Endothelial cell of umbilical vein (primary cell): ENCODE measurements at regions not wholly inside any gene's neighbourhood (a gene's known extent, or its start where the extent isn't known, plus 50 kb on each side); places are given as distances from the start of the nearest gene placed in this dataset.

Experiments
- BruUV-seq: library from RNA; stranded (reverse); fragments of 400-500 nt; replicated peaks from 2 replicates; lab custom pipeline; 2021; lab: Mats Ljungman, UMichigan
- CTCF ChIA-PET: fragments of 300-600, 350-600 bp; sonication (Branson Sonifier 250); formaldehyde crosslinking; loops from one replicate; lab custom pipeline; 2021; ENCODE audit warnings: antibody characterized with exemption, inconsistent platforms; lab: Charles Lee
- POLR2A ChIA-PET: fragments of 300-600, 350-600 bp; sonication (Branson Sonifier 250); formaldehyde crosslinking; loops from one replicate; lab custom pipeline; 2021; ENCODE audit warnings: antibody characterized with exemption, inconsistent platforms; lab: Charles Lee
- DNase-seq: peaks from one replicate; pipeline ENCODE4 v3.0.0-alpha.2; 2011; ENCODE audit warnings: low read depth, low spot score
- FAIRE-seq: peaks from 2 replicates; lab custom pipeline; 2011; peaks lifted over from hg19 to GRCh38; lab: Jason Lieb, UNC
- H2AFZ ChIP-seq: 2 replicates; pipeline ENCODE4 v1.6.0; 2012; ENCODE audit warnings: low read depth, low read length, control low read depth, inconsistent platforms
- H3K27ac ChIP-seq: 2 replicates; pipeline ENCODE4 v1.5.1; 2011; ENCODE audit warnings: low read depth, mild to moderate bottlenecking, control low read depth, low read length, moderate library complexity; ENCODE audit not compliant: insufficient read depth
- H3K27me3 ChIP-seq, 2 experiments: 2 replicates each; pipeline versions ENCODE4 v1.6.0 to v1.6.1; 2011; ENCODE audit warnings: low read length in 2 of 2, mixed read lengths in 1 of 2; ENCODE audit not compliant: control insufficient read depth in 2 of 2, insufficient read depth in 2 of 2
- H3K36me3 ChIP-seq, 2 experiments: 2 replicates in 1 of 2; 3 replicates in 1 of 2; pipeline ENCODE4 v1.5.1; 2011; ENCODE audit warnings: low read length in 2 of 2, mild to moderate bottlenecking in 1 of 2, moderate library complexity in 1 of 2; ENCODE audit not compliant: control insufficient read depth in 2 of 2, insufficient read depth in 2 of 2; ENCODE audit errors: extremely low read depth in 1 of 2
- H3K4me1 ChIP-seq: 3 replicates; pipeline ENCODE4 v1.5.1; 2011; ENCODE audit warnings: mild to moderate bottlenecking, low read length; ENCODE audit not compliant: control insufficient read depth, insufficient read depth; ENCODE audit errors: extremely low read depth
- H3K4me2 ChIP-seq: 2 replicates; pipeline ENCODE4 v1.6.1; 2011; ENCODE audit warnings: low read length, control low read depth, mixed read lengths; ENCODE audit not compliant: insufficient read depth
- H3K4me3 ChIP-seq, 3 experiments: fragments of 200-600 bp in 1 of 3; sonication (generic), shearing (Covaris generic) in 1 of 3; replicated peaks in 1 of 3; 2 replicates each; pipeline ENCODE4 v1.5.1; 2011 to 2016; ENCODE audit warnings: control low read depth in 3 of 3, low read length in 3 of 3, mild to moderate bottlenecking in 2 of 3, inconsistent platforms in 1 of 3, low read depth in 1 of 3, moderate library complexity in 1 of 3; ENCODE audit not compliant: insufficient read depth in 1 of 3
- H3K79me2 ChIP-seq: 2 replicates; pipeline ENCODE4 v1.6.0; 2012; ENCODE audit warnings: low read length, inconsistent platforms; ENCODE audit not compliant: control insufficient read depth, insufficient read depth
- H3K9ac ChIP-seq: replicated peaks from 2 replicates; pipeline ENCODE3; 2011; ENCODE audit warnings: low read length, control low read depth; ENCODE audit not compliant: insufficient read depth; ENCODE audit errors: extremely low read depth
- H3K9me1 ChIP-seq: replicated peaks from 3 replicates; pipeline ENCODE4 v1.6.0; 2011; ENCODE audit warnings: mild to moderate bottlenecking, low read length; ENCODE audit not compliant: control insufficient read depth, insufficient read depth; ENCODE audit errors: extremely low read depth
- H3K9me3 ChIP-seq: replicated peaks from 2 replicates; pipeline ENCODE4 v1.5.1; 2012; ENCODE audit warnings: low read length, inconsistent platforms; ENCODE audit not compliant: control insufficient read depth, insufficient read depth
- H4K20me1 ChIP-seq: replicated peaks from 2 replicates; pipeline ENCODE3; 2011; ENCODE audit warnings: mild to moderate bottlenecking, low read length; ENCODE audit not compliant: control insufficient read depth, insufficient read depth; ENCODE audit errors: extremely low read depth
- CTCF ChIP-seq, 2 donors: IDR thresholded peaks; 1 replicate in 1 of 2; 2 replicates in 1 of 2; pipeline ENCODE4 v1.5.1; 2011; ENCODE audit warnings: low read length in 2 of 2, mild to moderate bottlenecking in 2 of 2, moderate library complexity in 2 of 2, control low read depth in 1 of 2, inconsistent platforms in 1 of 2, low read depth in 1 of 2; ENCODE audit not compliant: insufficient read depth in 1 of 2; ENCODE audit errors: extremely low read depth in 1 of 2
- EZH2 ChIP-seq: IDR thresholded peaks from 2 replicates; pipeline ENCODE4 v1.6.1; 2012; ENCODE audit warnings: borderline replicate concordance, low read depth, mild to moderate bottlenecking, moderate library complexity, low read length, inconsistent platforms; ENCODE audit not compliant: severe bottlenecking
- FOS ChIP-seq: IDR thresholded peaks from 2 replicates; pipeline ENCODE4 v1.6.1; 2011; ENCODE audit warnings: mild to moderate bottlenecking, low read length, moderate library complexity, borderline replicate concordance; ENCODE audit not compliant: insufficient read depth
- JUN ChIP-seq: IDR thresholded peaks from 2 replicates; pipeline ENCODE4 v1.6.1; 2011; ENCODE audit warnings: borderline replicate concordance, low read depth; ENCODE audit not compliant: insufficient read length, insufficient read depth
- MAX ChIP-seq: IDR thresholded peaks from 2 replicates; pipeline ENCODE4 v1.6.1; 2011; ENCODE audit not compliant: insufficient read depth, insufficient read length
- MYC ChIP-seq: IDR thresholded peaks from one replicate; pipeline ENCODE4 v1.6.1; 2011; ENCODE audit warnings: mild to moderate bottlenecking, low read depth, low read length
- POLR2A ChIP-seq: IDR thresholded peaks from 2 replicates; pipeline ENCODE4 v1.6.1; 2012; ENCODE audit warnings: low read depth, mild to moderate bottlenecking, control low read depth, low read length
- POLR2AphosphoS5 ChIP-seq: IDR thresholded peaks from 2 replicates; pipeline ENCODE4 v1.6.1; 2012; ENCODE audit warnings: low read depth, mild to moderate bottlenecking, control low read depth, low read length, moderate library complexity; ENCODE audit not compliant: insufficient read depth
- dilution Hi-C: fragments of 300-500 bp; cut with MboI; formaldehyde crosslinking; loops from one replicate; pipeline ENCODE4 v1.15.0; 2019; ENCODE audit warnings: low sequenced_read_pairs; ENCODE audit not compliant: extremely low pct_ligation_motif_present
- intact Hi-C: fragments of 100-400 bp; cut with micrococcal nuclease; formaldehyde crosslinking; loops from one replicate; pipeline ENCODE4 v1.10.0; 2022

- Histone ChIP-seq H3K79me2 (no peaks in the 10 kb centered on the region), H3K4me3 (no peak overlapping the region), H2AFZ (no peak overlapping the region), H4K20me1 (no peaks in the 10 kb centered on the region), H3K36me3 (no peaks in the 10 kb centered on the region), H3K9ac (no peak overlapping the region), H3K27me3 (no peaks in the 10 kb centered on the region), H3K4me2 (no peak overlapping the region), H3K27ac (no peak overlapping the region), H3K4me1 (no peaks in the 10 kb centered on the region), H3K9me3 (no peaks in the 10 kb centered on the region), H3K9me1 (no peaks in the 10 kb centered on the region)
- no TSS peak for BruUV-seq
- FAIRE-seq (no peak), DNase-seq (no peak)
- no peak for TF ChIP-seq POLR2A
- no peak for TF ChIP-seq CTCF (IDR thresholded peaks at IDR 0.05; ENCODE audit: extremely low read depth in 1 of 2, insufficient read depth in 1 of 2, low read depth in 1 of 2, low read length in 2 of 2)
- TF ChIP-seq MYC = no peak
- TF ChIP-seq FOS = no peak
- no peak for TF ChIP-seq MAX
- no peak for TF ChIP-seq JUN
- TF ChIP-seq EZH2 = no peak
- no peak for TF ChIP-seq POLR2AphosphoS5
- intact Hi-C loops (no loop called here), dilution Hi-C loops (no loop called here)
- ChIA-PET POLR2A (no interaction called here), CTCF (no interaction called here)
These were observed 112.8 kb upstream of the GJB6 start for GRCh38 chr13:20344836-20345490.
